ENCODE measurements at regions not wholly inside any gene's neighbourhood (a gene's known extent, or its start where the extent isn't known, plus 50 kb on each side); places are given as distances from the start of the nearest gene placed in this dataset.

DNA sequence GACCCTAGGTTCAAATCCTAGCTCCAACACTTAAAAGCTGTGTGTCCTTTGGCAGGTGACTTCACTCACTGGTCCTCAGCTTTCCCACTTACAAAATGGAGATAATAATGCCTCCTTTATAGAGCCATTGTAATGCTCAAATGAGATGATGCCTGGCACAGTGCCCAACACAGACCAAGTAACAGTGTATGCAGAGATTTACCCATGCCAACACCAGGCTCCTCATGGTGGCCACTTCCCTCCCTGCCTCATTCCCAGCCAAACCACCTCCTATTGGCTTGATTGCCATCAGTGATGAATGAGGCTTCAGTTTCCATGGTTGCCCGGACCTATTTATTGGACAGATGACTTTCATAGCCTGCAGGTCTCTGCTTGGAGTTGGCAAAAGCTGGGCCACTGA lies 469.4 kb downstream of the CDK5RAP2 start:
- DNase-seq = no peak

DNA sequence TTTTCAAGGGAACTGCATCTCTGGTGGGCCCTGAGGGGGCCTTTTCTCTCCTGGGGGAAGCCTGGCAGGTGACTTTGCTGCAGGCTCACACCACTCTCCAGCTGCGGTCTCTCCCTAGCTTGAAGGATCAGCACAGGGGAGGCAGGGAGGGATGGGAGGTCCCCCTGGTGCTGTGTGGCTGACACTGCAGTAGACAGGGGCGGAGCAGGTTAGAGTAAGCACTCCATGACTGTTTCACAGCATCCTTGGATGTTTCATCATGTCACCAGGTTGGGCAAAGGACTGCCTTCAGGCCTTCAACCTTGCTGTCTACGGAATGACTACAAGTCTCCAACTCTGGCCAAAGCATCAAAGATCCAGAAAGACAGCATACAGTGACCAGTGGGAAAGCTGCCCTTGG lies 470.7 kb downstream of the CDK5RAP2 start:
- DNase-seq = no peak

DNA sequence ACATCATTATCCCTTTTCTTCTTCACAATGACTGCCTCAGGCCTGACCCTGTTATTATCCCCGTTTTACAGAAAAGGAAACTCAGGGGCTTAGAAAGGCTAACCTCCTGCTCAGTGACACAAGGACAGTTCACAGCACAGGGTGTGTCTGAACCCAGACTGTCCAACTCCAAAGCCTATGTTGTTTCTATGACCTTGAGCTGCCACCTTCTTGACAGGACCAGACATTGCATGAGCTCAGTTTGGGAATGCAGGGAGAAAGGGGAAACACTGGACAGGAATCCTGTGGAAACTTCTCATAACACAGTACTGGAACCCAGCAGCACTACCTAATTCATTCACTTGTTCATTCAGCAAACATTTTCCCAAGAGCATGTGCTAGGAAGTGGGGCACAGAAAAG lies 472.8 kb downstream of the CDK5RAP2 start:
- DNase-seq = no peak

DNA sequence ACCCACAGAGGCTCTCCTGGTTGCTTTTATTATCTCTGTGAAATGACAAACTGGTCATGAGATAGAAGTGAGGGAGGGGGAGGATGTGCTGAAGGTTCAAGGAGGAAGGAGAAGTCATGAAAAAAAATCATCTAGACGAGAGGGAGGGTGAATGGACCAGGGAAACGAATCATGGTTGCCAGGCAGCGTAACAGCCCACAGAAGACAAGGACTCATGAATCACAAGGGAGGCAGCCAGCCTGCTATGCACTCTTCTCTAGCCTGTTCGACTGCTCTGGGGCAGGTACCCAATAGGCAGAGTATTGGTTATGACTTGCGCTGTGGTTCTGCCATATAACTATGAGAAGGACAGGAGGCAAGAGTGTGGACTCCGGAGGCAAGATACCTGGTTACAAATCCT lies 475.2 kb downstream of the CDK5RAP2 start:
- no peak for DNase-seq

DNA sequence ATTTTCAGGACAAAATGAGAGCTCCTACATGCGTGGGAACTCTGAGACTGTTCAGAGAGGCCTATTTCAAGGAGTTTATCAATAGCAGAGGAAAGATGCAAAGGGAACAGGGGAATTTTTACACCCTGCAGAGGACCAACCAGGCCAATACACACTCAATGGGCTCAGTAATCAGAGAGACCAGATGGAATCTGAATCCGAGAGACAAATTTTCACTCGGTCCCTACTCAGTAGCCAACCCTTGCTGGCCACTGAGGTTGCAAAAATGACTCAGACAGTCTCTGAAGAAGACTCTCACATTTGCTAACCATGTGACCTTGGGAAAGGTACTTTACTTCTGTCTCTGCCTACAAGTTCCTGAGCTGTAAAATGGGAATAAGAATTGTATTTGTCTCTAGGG lies 479.4 kb downstream of the CDK5RAP2 start:
- no peak for DNase-seq

DNA sequence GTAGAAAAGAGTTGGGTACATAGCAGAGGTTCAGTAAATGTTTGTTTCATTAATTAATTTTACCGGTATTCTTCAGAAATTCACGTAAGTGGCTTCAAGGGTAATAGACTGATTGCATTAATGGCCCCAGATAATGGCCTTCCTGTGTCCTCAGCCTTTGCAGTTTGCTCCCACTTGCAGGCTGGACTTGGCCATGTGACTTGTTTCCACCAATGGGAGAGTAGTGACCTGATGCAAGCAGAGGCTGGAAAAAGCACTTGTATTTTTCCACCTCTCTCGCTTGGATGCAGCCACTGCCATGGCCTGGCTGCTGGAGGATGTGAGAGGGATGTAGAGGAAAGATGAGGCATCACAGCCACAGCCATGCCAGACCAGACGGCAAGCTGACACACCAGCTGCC lies 480.9 kb downstream of the CDK5RAP2 start:
- DNase-seq = no peak

DNA sequence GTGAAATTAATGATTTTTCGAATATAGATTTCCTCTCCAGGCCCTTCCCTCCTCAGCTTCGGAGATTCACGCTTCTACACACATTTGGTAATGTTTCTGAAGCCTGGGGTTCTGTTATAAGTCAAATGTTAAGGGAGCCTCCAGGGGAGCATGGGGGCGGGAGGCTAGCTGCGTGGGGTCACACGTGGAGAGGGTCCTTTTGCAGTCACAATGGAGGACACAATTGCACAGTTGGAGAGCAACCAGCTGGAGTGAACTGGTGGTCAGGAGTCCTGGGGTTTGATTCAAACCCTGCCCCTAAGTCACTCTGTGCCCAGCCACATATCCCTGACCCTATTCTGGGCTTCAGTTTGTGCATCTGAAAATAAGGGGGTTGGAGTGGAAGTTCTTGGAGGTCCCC lies 481.4 kb downstream of the CDK5RAP2 start:
- DNase-seq = no peak

DNA sequence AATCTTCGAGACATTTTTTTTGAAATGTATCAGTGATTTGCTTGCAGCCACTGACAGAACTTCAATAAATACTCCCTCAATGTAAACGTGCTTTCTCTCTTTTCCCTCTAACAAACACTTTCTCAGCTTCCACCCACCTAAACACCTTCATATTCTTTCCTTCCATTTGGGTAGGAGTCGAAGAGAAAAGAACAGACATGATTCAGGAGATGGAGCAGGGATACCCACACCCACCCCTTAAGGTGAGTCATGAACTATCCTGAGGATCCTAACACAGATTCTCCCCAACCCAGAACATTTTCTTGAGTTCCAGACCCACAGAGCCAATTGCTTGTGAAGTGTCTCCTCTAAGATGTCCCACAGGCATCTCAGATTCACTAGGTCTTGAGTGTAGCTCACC lies 488.8 kb downstream of the CDK5RAP2 start:
- DNase-seq = no peak

DNA sequence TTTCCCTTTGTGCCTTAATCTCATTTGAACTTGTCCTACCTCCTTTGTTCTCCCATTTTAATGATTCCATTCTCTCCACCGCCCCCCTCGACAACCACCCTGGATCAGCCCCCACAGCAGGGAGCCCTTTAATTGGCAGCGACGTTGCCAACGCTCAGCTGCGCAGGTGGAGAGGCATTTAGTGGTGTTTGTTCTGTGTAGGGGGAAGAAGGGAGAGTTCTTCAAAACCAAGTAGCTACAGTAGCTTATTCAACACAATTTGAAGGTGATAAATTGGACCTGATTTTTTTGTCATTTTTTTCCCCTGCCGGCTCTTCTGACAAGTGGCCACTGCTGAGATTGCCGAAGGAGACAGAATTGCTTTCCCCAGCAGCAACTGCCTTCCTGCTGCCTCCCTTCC lies 499.1 kb downstream of the CDK5RAP2 start:
- no peak for DNase-seq

DNA sequence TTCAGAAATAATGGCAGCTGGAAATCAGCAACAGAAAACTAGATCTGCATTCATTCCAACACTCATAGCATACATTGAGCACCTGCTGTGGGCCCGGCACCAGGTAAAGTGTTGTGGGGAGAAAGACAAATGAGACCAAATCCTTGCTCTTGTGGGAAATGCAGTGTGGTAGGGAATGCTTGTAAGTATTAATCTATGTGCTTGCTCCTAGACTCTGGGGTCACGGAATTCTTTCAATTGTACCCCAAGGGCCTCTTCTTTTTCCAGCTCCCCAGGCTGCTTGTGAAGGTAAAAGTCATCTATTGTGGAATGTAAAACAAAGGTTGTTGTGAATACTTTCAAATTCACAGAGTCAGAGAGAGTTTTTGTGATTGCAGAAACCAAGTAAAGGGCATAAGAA lies 501.9 kb downstream of the CDK5RAP2 start:
- DNase-seq = no peak

DNA sequence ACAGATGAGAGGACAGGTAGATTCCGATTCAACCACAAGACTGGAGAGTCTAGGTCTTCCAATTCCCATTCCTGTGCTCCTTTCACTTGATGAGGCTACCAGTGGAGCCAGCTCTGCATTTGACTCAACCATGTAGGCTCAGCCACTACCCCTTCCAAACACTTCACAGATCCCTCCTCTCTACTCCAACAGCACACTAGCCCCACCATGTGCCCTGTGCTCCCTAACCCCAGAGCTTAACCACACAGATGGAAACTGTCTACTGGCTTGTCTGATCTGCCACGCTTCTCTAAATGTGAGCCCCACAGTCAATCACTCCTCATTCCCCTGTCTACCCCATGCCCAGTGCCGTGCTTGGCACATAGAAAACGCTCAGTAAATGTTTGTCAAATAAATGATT lies 508.2 kb downstream of the CDK5RAP2 start:
- DNase-seq = no peak

DNA sequence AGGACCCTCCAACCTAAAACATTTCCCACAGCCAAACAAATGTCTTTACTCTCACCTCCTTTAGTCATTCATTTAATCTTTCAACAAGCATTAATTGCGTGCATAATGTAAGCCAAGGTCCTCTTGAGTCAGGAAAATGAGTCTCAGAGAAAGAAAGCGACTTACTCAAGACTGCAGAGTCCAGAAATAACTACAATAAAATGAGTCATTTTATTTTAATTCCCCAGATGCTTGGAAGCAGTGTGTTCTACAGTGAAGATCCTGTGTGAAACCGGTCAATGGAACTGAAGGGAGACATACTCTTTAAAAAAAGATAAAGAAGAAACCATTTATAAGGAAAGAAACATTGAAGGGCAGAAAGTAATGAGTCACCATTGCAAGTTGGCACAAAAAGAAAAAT lies 513.7 kb downstream of the CDK5RAP2 start:
- no peak for DNase-seq

DNA sequence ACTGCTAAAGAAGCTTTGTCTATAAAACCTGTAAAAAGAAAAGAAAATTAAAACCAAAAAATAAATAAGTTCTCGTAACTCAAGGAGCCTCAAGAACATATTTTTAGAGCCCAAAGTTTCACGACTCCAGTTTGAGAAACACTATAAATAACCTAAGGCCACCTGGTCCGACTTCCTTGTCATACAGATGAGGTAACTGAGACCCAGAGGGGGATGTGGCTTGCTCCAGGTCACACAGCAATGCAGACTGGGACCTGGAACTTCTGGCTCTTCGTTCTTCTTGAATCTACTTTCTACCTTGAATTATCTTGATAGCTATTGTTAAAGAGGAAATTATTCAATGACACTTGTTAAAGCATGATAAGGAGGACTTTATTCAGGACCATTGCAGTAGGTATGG lies 514.8 kb downstream of the CDK5RAP2 start:
- DNase-seq = no peak

DNA sequence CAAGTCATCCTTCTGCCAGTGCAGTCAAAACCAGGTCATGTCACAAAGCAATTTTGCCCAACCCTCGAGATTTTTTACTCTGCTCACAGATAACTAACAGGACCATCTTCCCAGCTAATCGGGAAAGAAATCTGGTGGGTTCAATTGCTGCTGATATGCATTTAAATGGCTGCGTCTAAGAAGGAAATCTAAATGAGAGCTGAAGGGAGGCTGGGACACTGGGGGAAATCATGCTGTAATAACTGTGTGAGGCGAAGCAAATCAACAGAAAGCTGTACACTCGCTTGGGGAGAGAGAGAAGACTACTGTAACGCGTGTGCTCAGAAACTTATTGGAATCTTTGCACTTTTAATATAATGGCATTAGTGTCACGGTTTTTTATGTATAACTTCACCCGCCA lies 535.0 kb downstream of the CDK5RAP2 start:
- no peak for DNase-seq

DNA sequence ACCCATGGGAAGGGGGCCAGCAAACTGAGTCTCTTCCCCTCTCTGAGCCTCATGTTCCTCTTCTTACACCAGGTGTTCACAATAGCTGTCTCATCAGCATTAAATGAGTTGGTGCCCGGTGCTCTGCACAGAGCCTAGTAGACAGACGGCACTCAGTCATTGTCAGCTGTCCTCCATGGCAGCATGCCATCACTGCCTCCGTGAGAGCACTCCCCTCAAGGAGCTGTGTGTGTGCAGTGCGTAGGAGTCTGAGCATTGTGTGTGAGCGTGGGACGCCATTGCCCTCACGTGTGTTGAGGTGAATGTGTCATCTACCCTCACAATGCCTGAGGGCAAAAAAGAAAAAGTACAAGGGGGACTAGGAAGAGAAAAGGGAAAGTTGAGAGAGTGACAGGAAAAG lies 536.5 kb downstream of the CDK5RAP2 start:
- DNase-seq = no peak

DNA sequence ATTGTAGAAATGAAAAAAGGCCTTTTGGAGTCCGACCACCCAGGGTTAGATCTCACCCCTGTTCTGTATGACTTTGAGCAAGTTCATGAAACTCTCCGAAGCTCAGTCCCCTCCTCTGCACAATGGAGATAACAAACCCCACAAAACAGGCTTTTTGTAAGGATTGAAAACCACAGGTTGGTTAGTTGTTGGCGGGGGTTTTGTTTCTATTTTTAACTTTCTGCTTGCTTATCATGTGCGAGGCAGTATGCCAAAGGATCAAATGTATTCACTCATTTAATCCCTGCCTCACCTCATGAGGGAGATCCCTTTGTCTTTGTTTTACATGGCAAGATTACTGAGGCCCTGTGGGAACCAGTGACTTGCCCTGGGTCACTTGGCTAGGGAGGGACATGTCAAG lies 539.1 kb downstream of the CDK5RAP2 start:
- DNase-seq = no peak

DNA sequence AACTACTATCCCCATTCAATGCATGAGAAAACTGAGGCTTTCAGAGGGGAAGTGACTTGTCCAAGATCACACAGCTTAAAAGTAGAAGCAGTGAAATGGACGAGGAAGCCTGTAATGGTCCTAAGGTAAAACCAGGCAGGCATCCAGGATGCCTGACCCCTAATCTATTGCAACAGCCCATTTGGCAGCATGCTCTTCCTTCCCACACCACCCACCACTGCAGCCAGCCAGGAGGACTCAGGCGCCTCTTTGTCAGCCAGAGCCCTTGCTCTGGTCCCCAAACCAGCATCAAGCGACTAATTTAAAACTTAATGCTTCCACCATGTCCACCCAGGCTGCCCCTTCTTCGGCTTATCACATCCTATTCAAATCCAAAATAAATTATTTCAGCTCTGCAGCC lies 541.6 kb downstream of the CDK5RAP2 start:
- no peak for DNase-seq

DNA sequence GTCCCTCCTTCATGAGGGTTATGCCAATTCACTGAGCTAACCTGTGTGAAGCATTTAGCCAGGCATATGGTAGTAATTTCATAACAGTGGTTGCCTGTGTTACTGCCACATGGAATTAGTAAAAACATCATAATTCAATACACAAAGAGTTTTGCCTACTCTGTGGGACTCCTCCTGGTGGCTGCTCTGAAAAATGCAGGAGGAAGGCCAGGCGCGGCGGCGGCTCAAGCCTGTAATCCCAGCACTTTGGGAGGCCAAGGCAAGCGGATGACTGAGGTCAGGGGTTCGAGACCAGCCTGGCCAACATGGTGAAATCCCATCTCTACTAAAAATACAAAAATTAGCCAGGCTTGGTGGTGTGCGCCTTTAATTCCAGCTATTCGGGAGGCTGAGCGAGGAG lies 547.3 kb downstream of the CDK5RAP2 start:
- DNase-seq = no peak

DNA sequence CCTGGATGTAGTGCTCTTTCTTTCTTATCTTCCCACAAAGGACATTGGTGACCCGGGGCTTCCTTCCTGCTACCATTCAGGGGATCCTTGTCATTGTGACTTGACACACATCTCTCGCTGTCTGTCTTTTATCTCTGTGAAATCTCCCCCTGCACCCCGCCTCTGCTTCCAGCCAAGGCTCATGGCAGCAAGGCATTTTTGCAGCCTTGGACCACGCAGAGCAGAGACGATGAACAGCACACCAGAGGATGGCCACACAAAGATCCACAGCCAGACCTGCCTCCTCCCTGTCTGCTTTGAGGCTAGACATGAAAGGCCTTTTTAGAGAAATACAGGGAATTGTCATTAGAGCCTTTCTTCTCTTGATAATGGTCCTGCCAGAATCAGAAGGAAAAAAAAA lies 549.1 kb downstream of the CDK5RAP2 start:
- DNase-seq = no peak

DNA sequence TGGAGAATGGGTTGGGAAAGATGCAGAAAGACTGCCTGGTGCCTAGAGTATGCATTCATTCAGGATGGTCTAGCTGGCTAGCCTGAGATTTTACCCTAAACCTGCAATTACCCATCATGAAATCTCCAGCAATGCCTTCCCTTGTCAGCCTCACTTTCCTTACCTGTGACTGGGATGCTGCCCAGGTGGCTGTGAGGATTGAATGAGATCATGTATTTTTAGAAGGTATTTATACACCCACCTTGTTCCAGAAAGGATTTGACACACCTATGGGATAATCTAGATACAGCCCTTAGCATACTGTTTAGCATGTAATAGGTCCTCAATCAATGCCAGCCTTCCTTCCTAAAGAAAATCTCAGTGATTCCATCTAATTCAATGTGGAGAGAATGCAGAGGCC lies 561.4 kb downstream of the CDK5RAP2 start:
- DNase-seq = no peak

DNA sequence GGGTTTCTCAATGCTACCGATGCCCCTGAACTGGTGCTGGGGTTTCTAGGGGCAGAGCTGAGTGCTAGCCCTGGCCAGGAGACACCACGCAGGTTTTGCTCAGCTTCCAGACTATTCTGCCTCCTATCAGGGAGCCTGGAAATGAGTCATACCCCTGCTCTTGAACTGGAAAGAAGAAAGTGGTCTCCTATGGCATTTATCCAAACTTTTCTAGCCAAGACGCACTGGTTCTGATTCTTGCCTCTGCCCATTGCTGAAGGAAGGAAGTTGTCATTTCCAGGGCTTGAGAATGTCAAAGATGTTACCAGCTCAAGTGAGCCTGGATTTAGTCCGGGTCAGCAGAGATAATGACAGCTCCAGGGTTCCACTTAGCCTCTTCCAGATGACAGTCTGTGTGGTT lies 561.9 kb downstream of the CDK5RAP2 start:
- no peak for DNase-seq

DNA sequence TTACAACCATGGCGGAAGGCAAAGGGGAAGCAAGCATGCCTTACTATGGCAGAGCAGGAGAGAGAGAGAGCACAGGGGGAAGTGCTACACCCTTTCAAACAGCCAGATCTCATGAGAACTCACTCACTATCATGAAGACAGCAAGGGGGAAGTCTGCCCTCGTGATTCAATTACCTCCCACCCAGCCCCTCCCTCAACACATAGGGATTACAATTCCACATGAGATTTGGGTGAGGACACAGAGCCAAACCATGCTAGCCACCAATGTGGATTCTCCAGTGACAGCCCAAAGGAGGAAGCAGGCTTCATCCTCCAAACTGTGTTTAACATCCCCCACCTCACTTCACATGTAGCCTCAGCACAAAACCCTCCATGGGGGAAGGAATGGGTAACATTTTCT lies 563.7 kb downstream of the CDK5RAP2 start:
- no peak for DNase-seq

DNA sequence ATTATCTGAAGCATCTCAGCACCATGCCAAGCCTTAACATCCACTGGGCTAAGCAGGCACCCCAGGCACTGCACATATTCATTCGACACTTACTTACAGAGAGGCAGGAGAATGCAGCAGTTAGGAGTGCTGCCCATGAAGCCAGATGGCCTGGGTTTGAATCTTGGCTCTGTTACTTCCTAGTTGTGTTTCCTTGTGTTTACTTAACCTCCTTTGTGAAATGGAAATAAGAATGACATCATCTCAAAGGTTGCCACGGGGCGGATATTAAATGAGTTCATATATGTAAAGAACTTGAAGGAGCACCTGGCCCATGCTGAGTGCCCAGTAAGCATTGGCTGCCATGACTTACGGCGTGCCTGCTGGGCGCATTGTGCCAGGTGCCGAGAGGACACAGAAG lies 565.2 kb downstream of the CDK5RAP2 start:
- no peak for DNase-seq

DNA sequence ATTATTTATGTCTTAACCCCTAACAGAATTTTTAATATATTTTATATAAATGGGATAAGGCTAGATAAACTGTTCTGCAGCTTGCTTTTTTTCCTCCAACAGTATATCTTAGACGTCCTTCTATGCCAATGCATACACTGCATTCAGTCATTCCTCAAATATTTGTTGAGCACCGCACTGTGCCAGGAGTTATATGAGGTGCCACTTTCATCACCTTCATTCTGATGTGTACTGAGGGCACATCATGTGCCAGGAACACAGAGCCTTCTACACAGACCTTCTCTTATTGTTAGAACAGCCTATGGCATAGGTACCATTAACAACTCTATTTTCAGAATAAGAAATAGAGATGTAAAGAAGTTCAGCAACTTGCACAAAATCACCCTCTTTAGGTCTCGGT lies 570.1 kb downstream of the CDK5RAP2 start:
- DNase-seq = no peak

DNA sequence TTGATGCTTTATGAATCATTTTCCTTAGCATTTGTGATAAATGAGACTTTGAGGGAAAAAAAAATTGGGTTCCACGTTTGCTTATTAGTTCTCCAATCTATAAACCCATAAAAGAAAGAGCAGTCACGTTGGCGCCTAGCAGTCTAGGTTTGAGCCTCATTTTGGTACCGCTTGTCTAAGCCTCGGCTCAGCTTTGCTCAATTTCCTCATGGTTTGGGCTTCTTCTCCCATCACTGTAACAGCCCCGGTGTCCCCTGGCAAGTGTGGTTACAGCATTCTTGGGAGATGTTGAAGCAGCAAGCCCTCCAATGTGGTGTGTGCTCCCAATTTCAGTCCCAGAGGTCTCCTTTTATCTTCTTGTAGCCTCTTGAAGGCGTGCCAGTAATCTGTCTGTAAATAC lies 578.4 kb downstream of the CDK5RAP2 start:
- DNase-seq = no peak

DNA sequence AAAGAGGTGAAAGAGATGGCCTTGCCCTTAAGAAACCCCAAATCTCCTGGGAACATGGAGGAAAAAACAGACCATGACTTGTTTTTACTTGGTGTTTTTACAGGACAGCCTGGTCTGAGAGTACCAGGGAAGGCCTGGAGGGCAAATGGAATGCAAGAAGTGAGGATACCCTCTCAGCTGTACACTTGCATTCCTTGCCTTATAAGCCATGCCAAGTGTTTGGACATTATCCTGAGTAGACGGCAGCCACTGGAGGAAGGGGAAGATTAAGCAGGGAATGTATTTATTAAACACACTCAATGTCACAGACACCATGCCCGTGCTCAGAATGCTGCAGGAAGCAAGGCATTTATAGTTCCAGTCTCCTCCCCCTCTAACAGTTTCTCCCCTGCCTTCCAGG lies 581.4 kb downstream of the CDK5RAP2 start:
- no peak for DNase-seq

DNA sequence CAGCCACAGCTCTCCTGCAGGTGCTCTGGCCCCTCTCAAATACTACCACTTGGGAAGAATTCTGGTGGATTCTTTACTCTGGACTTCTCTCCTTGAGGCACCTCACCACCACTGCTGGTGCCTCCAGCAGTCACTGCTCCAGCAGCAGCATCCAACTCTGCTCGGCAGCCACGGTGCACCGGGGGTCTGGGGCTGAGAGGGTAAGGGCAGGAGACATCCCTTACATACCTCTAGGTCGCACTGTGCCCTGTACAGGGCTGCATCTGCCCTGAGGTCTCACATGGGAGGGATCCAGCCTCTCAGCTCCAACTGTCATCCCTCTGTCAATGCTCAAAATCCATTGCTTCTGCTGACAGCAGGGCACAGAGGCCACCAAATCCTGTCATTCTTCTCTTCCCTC lies 588.2 kb downstream of the CDK5RAP2 start:
- no peak for DNase-seq

Measured in stimulated activated CD4-positive, alpha-beta T cell treated with anti-CD3 and anti-CD28 coated beads, Interleukin-4, amount 100 ng/mL, for 24 hours (primary cell).